ENCODE measurements at regions not wholly inside any gene's neighbourhood (a gene's known extent, or its start where the extent isn't known, plus 50 kb on each side); places are given as distances from the start of the nearest gene placed in this dataset.
A peak's percentile ranks its signal among the peaks of the same experiment; 100 is the strongest.
"Not testable (repeated sequence)": the region's sequence is repeated elsewhere in the genome, so short reads cannot be mapped to it uniquely, and the experiment has no call there.

DNA sequence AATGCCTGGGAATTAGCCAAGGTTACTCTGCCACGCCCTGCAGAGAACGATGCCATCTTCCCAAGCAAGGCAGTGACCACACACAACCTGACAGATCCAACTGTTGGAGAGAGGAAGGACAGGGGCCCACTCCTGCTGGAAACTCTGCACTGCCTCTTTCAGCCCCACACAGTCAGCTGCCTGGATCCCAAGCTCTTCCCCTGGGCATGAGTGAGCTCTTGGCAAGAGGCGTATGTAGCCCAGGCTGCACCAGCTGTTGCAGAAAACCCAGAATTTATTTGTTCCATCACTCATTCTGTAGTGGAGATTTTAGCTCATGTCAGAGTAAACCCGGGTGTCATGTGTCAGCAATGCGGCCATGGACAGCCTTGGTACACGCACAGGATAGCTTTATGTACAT is 135.1 kb upstream of the TRIM24 start:
- no peak overlapping the region for H3K14ac ChIP-seq (ENCODE audit: low read length)
- WGBS, 2 donors (ENCODE audit: extremely low coverage in 2 of 2, insufficient read length in 2 of 2, insufficient replicate concordance in 1 of 2) = no CpG with 5 or more reads among the region's 6 CpGs
- H2BK15ac ChIP-seq (ENCODE audit: low read length) = peak overlapping the region; percentile 96
- H3K36me3 ChIP-seq (replicated peaks in 1 of 2; ENCODE audit: control insufficient read depth in 2 of 2, insufficient read depth in 2 of 2, low read length in 2 of 2) = no peaks in the 10 kb centered on the region
- no peak overlapping the region for H4K91ac ChIP-seq (ENCODE audit: low read depth, low read length, poor library complexity)
- no peak overlapping the region for H3K4me3 ChIP-seq (ENCODE audit: low read length in 2 of 2)
- H3K4me1 ChIP-seq (ENCODE audit: control insufficient read depth in 2 of 2, insufficient read depth in 1 of 2, low read depth in 1 of 2, low read length in 2 of 2) = no peaks in the 10 kb centered on the region
- H2BK12ac ChIP-seq (ENCODE audit: low read length) = peak overlapping the region; percentile 2
- no peaks in the 10 kb centered on the region for H3K27me3 ChIP-seq (ENCODE audit: control insufficient read depth in 3 of 3, insufficient read depth in 3 of 3, low read depth in 1 of 3, low read length in 3 of 3)
- peak overlapping the region; percentile 12 for H2AFZ ChIP-seq (ENCODE audit: low read length)
- H3K9ac ChIP-seq (ENCODE audit: low read depth, low read length, poor library complexity) = no peak overlapping the region
- no peaks in the 10 kb centered on the region for H3K79me1 ChIP-seq (ENCODE audit: low read depth, low read length)
- DNase-seq (ENCODE audit: low spot score) = no peak
- H3K18ac ChIP-seq (ENCODE audit: low read length) = peak overlapping the region; percentile 89
- no peak overlapping the region for H2BK5ac ChIP-seq (ENCODE audit: low read length)
- no peak overlapping the region for H3K4me2 ChIP-seq (ENCODE audit: insufficient read depth, low read length, poor library complexity, severe bottlenecking)
- H3K4ac ChIP-seq (ENCODE audit: low read length) = peak overlapping the region; percentile 66
- H3K23ac ChIP-seq (ENCODE audit: low read depth, low read length, poor library complexity) = no peak overlapping the region
- H4K8ac ChIP-seq (ENCODE audit: low read depth, low read length) = no peak overlapping the region
- H3K9me3 ChIP-seq (replicated peaks in 1 of 2; ENCODE audit: control insufficient read depth in 2 of 2, insufficient read depth in 1 of 2, low read depth in 1 of 2, low read length in 2 of 2) = peaks cover 2 to 9% of the 10 kb centered on the region in 2 donors
- no peak overlapping the region for H3K27ac ChIP-seq (replicated peaks; ENCODE audit: low read length)
- H2BK120ac ChIP-seq (ENCODE audit: low read depth, low read length) = no peak overlapping the region
- H2AK5ac ChIP-seq (ENCODE audit: low read depth, low read length) = no peak overlapping the region

DNA sequence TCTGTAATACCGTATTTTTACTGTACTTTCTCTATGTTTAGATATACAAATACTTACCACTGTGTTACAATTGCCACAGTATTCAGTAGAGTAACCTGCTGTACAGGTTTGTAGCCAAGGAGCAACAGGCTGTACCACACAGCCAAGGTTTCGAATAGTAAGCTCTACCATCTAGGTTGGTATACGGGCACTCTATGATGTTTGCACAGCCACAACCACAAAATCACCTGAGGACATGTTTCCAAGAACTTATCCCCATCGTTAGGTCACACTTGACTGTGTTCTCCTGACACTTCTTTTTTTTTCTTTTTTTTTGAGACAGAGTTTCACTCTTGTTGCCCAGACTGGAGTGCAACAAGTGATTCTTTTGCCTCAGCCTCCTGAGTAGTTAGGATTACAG is 134.6 kb upstream of the TRIM24 start:
- Histone ChIP-seq H2BK15ac (ENCODE audit: low read length) (no peak overlapping the region), H3K4me2 (ENCODE audit: insufficient read depth, low read length, poor library complexity, severe bottlenecking) (no peak overlapping the region), H2BK5ac (ENCODE audit: low read length) (no peak overlapping the region), H3K27ac (replicated peaks; ENCODE audit: low read length) (no peak overlapping the region), H3K36me3 (replicated peaks in 1 of 2; ENCODE audit: control insufficient read depth in 2 of 2, insufficient read depth in 2 of 2, low read length in 2 of 2) (no peaks in the 10 kb centered on the region), H2AK5ac (ENCODE audit: low read depth, low read length) (no peak overlapping the region), H3K23ac (ENCODE audit: low read depth, low read length, poor library complexity) (no peak overlapping the region), H3K4ac (ENCODE audit: low read length) (no peak overlapping the region), H2BK120ac (ENCODE audit: low read depth, low read length) (no peak overlapping the region), H3K18ac (ENCODE audit: low read length) (no peak overlapping the region), H3K79me1 (ENCODE audit: low read depth, low read length) (no peaks in the 10 kb centered on the region), H3K4me1 (ENCODE audit: control insufficient read depth in 2 of 2, insufficient read depth in 1 of 2, low read depth in 1 of 2, low read length in 2 of 2) (no peaks in the 10 kb centered on the region), H3K4me3 (ENCODE audit: low read length in 2 of 2) (no peak overlapping the region), H4K91ac (ENCODE audit: low read depth, low read length, poor library complexity) (no peak overlapping the region), H2BK12ac (ENCODE audit: low read length) (no peak overlapping the region), H4K8ac (ENCODE audit: low read depth, low read length) (no peak overlapping the region), H3K9me3 (replicated peaks in 1 of 2; ENCODE audit: control insufficient read depth in 2 of 2, insufficient read depth in 1 of 2, low read depth in 1 of 2, low read length in 2 of 2) (peaks cover 2 to 9% of the 10 kb centered on the region in 2 donors), H2AFZ (ENCODE audit: low read length) (no peak overlapping the region), H3K27me3 (ENCODE audit: control insufficient read depth in 3 of 3, insufficient read depth in 3 of 3, low read depth in 1 of 3, low read length in 3 of 3) (no peaks in the 10 kb centered on the region), H3K14ac (ENCODE audit: low read length) (no peak overlapping the region), H3K9ac (ENCODE audit: low read depth, low read length, poor library complexity) (no peak overlapping the region)
- no CpG with 5 or more reads among the region's 4 CpGs for WGBS, 2 donors (ENCODE audit: extremely low coverage in 2 of 2, insufficient read length in 2 of 2, insufficient replicate concordance in 1 of 2)
- DNase-seq (ENCODE audit: low spot score) = no peak

DNA sequence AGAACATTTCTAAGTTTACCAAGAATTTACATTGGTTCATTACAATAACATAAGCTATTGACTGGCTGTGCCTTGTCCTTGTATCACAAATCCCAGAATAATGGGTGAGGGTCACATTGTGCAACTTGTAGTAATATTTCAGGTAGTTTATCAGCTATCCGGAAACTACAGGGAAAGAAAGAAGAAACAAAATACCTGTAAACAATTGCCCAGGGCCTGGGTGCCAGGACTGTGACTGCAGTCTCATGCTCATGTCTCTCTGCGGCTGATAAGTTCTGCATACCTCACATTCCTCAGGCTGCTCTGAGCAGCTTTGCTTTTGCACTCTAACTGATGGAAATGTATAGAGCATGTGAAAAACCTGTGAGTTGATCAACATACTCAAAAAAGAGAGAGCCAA is 131.8 kb upstream of the TRIM24 start:
- H3K18ac ChIP-seq (ENCODE audit: low read length) = no peak overlapping the region
- H3K4me2 ChIP-seq (ENCODE audit: insufficient read depth, low read length, poor library complexity, severe bottlenecking) = no peak overlapping the region
- no peak overlapping the region for H3K14ac ChIP-seq (ENCODE audit: low read length)
- H3K79me1 ChIP-seq (ENCODE audit: low read depth, low read length) = no peaks in the 10 kb centered on the region
- H3K4me1 ChIP-seq (ENCODE audit: control insufficient read depth in 2 of 2, insufficient read depth in 1 of 2, low read depth in 1 of 2, low read length in 2 of 2) = no peaks in the 10 kb centered on the region
- no peak overlapping the region for H3K4me3 ChIP-seq (ENCODE audit: low read length in 2 of 2)
- H2BK5ac ChIP-seq (ENCODE audit: low read length) = no peak overlapping the region
- H2BK15ac ChIP-seq (ENCODE audit: low read length) = no peak overlapping the region
- H3K9ac ChIP-seq (ENCODE audit: low read depth, low read length, poor library complexity) = no peak overlapping the region
- no peaks in the 10 kb centered on the region for H3K27me3 ChIP-seq (ENCODE audit: control insufficient read depth in 3 of 3, insufficient read depth in 3 of 3, low read depth in 1 of 3, low read length in 3 of 3)
- no CpG with 5 or more reads among the region's 2 CpGs for WGBS, 2 donors (ENCODE audit: extremely low coverage in 2 of 2, insufficient read length in 2 of 2, insufficient replicate concordance in 1 of 2)
- no peak overlapping the region for H2BK12ac ChIP-seq (ENCODE audit: low read length)
- H3K4ac ChIP-seq (ENCODE audit: low read length) = no peak overlapping the region
- H2BK120ac ChIP-seq (ENCODE audit: low read depth, low read length) = no peak overlapping the region
- H3K9me3 ChIP-seq (replicated peaks in 1 of 2; ENCODE audit: control insufficient read depth in 2 of 2, insufficient read depth in 1 of 2, low read depth in 1 of 2, low read length in 2 of 2) = peaks cover 2 to 9% of the 10 kb centered on the region in 2 donors
- H3K27ac ChIP-seq (replicated peaks; ENCODE audit: low read length) = no peak overlapping the region
- no peak for DNase-seq (ENCODE audit: low spot score)
- H2AFZ ChIP-seq (ENCODE audit: low read length) = no peak overlapping the region
- no peak overlapping the region for H3K23ac ChIP-seq (ENCODE audit: low read depth, low read length, poor library complexity)
- H4K91ac ChIP-seq (ENCODE audit: low read depth, low read length, poor library complexity) = no peak overlapping the region
- H3K36me3 ChIP-seq (replicated peaks in 1 of 2; ENCODE audit: control insufficient read depth in 2 of 2, insufficient read depth in 2 of 2, low read length in 2 of 2) = no peaks in the 10 kb centered on the region
- no peak overlapping the region for H2AK5ac ChIP-seq (ENCODE audit: low read depth, low read length)
- no peak overlapping the region for H4K8ac ChIP-seq (ENCODE audit: low read depth, low read length)

DNA sequence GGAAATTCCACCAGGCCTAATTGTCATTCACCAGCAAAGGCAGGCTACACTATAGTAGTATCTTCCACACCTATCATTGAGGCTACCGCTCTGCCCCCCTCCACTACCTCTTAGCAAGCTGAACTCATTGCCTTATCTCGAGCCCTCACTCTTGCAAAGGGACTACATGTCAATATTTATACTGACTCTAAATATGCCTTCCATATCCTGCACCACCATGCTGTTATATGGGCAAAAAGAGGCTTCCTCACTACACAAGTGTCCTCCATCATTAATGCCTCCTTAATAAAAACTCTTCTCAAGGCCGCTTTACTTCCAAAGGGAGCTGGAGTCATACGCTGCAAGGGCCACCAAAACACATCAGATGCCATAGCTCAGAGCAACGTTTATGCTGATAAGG is 127.2 kb upstream of the TRIM24 start:
- no CpG with 5 or more reads among the region's 5 CpGs for WGBS, 2 donors (ENCODE audit: extremely low coverage in 2 of 2, insufficient read length in 2 of 2, insufficient replicate concordance in 1 of 2)
- not testable (repeated sequence) for H2BK120ac ChIP-seq (ENCODE audit: low read depth, low read length); H3K4me3 ChIP-seq (ENCODE audit: low read length in 2 of 2); H2BK5ac ChIP-seq (ENCODE audit: low read length); H2BK15ac ChIP-seq (ENCODE audit: low read length); H2AFZ ChIP-seq (ENCODE audit: low read length); H3K18ac ChIP-seq (ENCODE audit: low read length); H3K79me1 ChIP-seq (ENCODE audit: low read depth, low read length); H3K27ac ChIP-seq (replicated peaks; ENCODE audit: low read length); H3K4ac ChIP-seq (ENCODE audit: low read length); H3K27me3 ChIP-seq (ENCODE audit: control insufficient read depth in 3 of 3, insufficient read depth in 3 of 3, low read depth in 1 of 3, low read length in 3 of 3); H3K9ac ChIP-seq (ENCODE audit: low read depth, low read length, poor library complexity); DNase-seq (ENCODE audit: low spot score); H2BK12ac ChIP-seq (ENCODE audit: low read length); H3K23ac ChIP-seq (ENCODE audit: low read depth, low read length, poor library complexity); H3K4me1 ChIP-seq (ENCODE audit: control insufficient read depth in 2 of 2, insufficient read depth in 1 of 2, low read depth in 1 of 2, low read length in 2 of 2); H3K36me3 ChIP-seq (replicated peaks in 1 of 2; ENCODE audit: control insufficient read depth in 2 of 2, insufficient read depth in 2 of 2, low read length in 2 of 2); H3K14ac ChIP-seq (ENCODE audit: low read length); H2AK5ac ChIP-seq (ENCODE audit: low read depth, low read length); H3K4me2 ChIP-seq (ENCODE audit: insufficient read depth, low read length, poor library complexity, severe bottlenecking); H4K8ac ChIP-seq (ENCODE audit: low read depth, low read length); H4K91ac ChIP-seq (ENCODE audit: low read depth, low read length, poor library complexity)
- peaks cover 2 to 17% of the 10 kb centered on the region in 2 donors for H3K9me3 ChIP-seq (replicated peaks in 1 of 2; ENCODE audit: control insufficient read depth in 2 of 2, insufficient read depth in 1 of 2, low read depth in 1 of 2, low read length in 2 of 2)

Measured in neuronal stem cell (in vitro differentiated cells).